ENCODE measurements at regions not wholly inside any gene's neighbourhood (a gene's known extent, or its start where the extent isn't known, plus 50 kb on each side); places are given as distances from the start of the nearest gene placed in this dataset.

- Histone ChIP-seq H3K4me3 (ENCODE audit: low read length) (no peak overlapping the region), H3K4me1 (ENCODE audit: control insufficient read depth, insufficient read depth, low read length) (no peaks in the 10 kb centered on the region), H3K9me3 (ENCODE audit: control insufficient read depth, low read length) (no peaks in the 10 kb centered on the region), H3K27ac (ENCODE audit: low read length) (no peak overlapping the region), H3K27me3 (ENCODE audit: control insufficient read depth, insufficient read depth) (no peaks in the 10 kb centered on the region)
- WGBS, result 49% methylated on average over 1 of the region's 1 CpG
- DNase-seq (no peak), ATAC-seq (no peak)
- intact Hi-C loops (cut with DNase I), result no loop called here
These were observed 156.6 kb upstream of the HCRTR2 start for GRCh38 chr6:55017555-55018300.

GRCh38 chr6:55019591-55019990 is 154.7 kb upstream of the HCRTR2 start:
- intact Hi-C loops (cut with DNase I), result no loop called here
- Histone ChIP-seq H3K9me3 (ENCODE audit: control insufficient read depth, low read length) (no peaks in the 10 kb centered on the region), H3K4me1 (ENCODE audit: control insufficient read depth, insufficient read depth, low read length) (no peaks in the 10 kb centered on the region), H3K27me3 (ENCODE audit: control insufficient read depth, insufficient read depth) (no peaks in the 10 kb centered on the region), H3K4me3 (ENCODE audit: low read length) (no peak overlapping the region), H3K27ac (ENCODE audit: low read length) (no peak overlapping the region)
- DNase-seq (no peak), ATAC-seq (no peak)

DNA sequence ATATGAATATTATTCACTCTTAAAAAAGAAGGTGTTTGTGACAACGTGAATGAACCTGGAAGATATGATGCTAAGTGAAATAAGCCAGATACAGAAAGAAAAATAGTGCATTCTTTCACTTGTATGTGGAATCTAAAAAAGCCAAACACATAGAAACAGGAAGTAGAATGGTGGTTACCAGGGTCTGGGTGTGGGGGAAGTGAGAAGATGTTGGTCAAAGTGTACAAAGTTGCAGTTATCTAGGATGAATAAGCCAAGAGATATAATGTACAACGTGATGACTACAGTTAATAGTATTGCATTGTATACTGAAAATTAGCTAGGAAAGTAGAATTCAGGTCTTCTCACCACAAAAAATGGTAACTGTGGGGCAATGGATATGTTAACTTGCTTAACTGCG is 151.1 kb upstream of the HCRTR2 start:
- Histone ChIP-seq H3K4me3 (ENCODE audit: low read length) (no peak overlapping the region), H3K27ac (ENCODE audit: low read length) (no peak overlapping the region), H3K4me1 (ENCODE audit: control insufficient read depth, insufficient read depth, low read length) (no peaks in the 10 kb centered on the region), H3K27me3 (ENCODE audit: control insufficient read depth, insufficient read depth) (no peaks in the 10 kb centered on the region), H3K9me3 (ENCODE audit: control insufficient read depth, low read length) (no peaks in the 10 kb centered on the region)
- no peak for ATAC-seq
- no peak for DNase-seq
- intact Hi-C loops (cut with DNase I), result no loop called here
- WGBS, result 60% methylated on average over 3 of the region's 3 CpGs

GRCh38 chr6:55033016-55033546 is 141.2 kb upstream of the HCRTR2 start:
- no peak for DNase-seq
- Histone ChIP-seq H3K27me3 (ENCODE audit: control insufficient read depth, insufficient read depth) (no peaks in the 10 kb centered on the region), H3K27ac (ENCODE audit: low read length) (no peak overlapping the region), H3K4me3 (ENCODE audit: low read length) (no peak overlapping the region), H3K4me1 (ENCODE audit: control insufficient read depth, insufficient read depth, low read length) (no peaks in the 10 kb centered on the region), H3K9me3 (ENCODE audit: control insufficient read depth, low read length) (no peaks in the 10 kb centered on the region)
- no peak for ATAC-seq
- intact Hi-C loops (cut with DNase I), result no loop called here

DNA sequence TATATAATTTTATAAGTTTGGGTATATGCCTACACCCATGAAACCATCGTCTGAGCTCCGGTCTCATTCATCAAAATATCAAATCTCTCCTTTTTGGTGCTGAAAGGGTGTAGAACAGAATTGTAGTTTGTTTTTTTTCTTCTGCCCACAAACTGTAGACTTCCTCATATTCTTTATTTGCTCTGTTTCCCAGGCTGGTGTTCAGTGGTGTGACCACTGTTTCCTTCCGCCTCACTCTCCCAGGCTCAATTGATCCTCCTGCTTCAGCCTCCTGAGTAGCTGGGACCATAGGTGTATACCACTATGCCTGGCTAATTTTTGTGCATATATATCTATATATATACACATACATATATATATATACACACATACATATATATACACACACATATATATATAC is 139.6 kb upstream of the HCRTR2 start:
- Histone ChIP-seq H3K4me1 (ENCODE audit: control insufficient read depth, insufficient read depth, low read length) (no peaks in the 10 kb centered on the region), H3K4me3 (ENCODE audit: low read length) (no peak overlapping the region), H3K27ac (ENCODE audit: low read length) (no peak overlapping the region), H3K9me3 (ENCODE audit: control insufficient read depth, low read length) (no peaks in the 10 kb centered on the region), H3K27me3 (ENCODE audit: control insufficient read depth, insufficient read depth) (no peaks in the 10 kb centered on the region)
- intact Hi-C loops (cut with DNase I), result no loop called here
- 80% methylated on average over 3 of the region's 3 CpGs for WGBS
- ATAC-seq (no peak), DNase-seq (no peak)

DNA sequence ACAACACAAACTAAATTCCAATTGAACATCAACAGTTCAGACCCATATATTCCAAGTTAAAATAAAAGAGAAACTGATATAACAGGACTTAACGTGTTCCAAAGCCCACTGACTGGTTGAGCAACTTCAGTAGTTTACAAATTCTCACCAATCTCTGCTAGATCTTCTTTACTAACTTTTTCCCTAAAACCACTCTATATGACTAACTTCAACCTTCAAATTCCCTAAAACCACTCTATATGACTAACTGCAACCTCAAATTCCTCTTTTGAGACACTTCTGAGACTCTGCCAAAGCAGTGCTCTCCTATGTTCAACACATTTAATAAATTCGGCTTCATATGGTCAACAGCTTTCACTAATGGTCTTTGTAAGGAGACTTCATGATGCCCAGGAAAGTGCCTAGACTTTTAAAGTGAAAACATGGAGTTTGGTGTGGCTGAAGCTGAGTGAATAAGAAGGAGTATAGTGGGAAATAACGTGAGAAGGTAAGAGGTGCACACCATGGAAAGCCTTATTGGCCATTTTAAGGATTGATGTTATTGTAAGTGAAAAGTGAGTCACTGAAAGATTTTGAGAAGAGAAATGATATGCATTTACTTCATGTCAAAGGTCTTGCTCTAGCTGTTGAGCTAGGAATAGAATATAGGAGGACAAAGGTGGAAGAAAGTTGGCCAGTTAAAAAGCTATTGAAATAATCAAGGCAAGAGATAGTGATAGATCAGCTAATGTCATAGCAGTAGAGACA is 134.0 kb upstream of the HCRTR2 start:
- no peaks in the 10 kb centered on the region for H3K9me3 ChIP-seq (ENCODE audit: control insufficient read depth, low read length)
- H3K4me3 ChIP-seq (ENCODE audit: low read length), result no peak overlapping the region
- 73% methylated on average over 3 of the region's 3 CpGs for WGBS
- DNase-seq, result no peak
- ATAC-seq, result no peak
- H3K27me3 ChIP-seq (ENCODE audit: control insufficient read depth, insufficient read depth), result no peaks in the 10 kb centered on the region
- intact Hi-C loops (cut with DNase I), result no loop called here
- H3K4me1 ChIP-seq (ENCODE audit: control insufficient read depth, insufficient read depth, low read length), result no peaks in the 10 kb centered on the region
- H3K27ac ChIP-seq (ENCODE audit: low read length), result no peak overlapping the region

GRCh38 chr6:55046869-55047422 is 127.4 kb upstream of the HCRTR2 start:
- ATAC-seq, result peak; percentile 45 to 59
- DNase-seq, result no peak
- WGBS, result 42% methylated on average over 4 of the region's 4 CpGs

GRCh38 chr6:55047451-55048044 is 126.8 kb upstream of the HCRTR2 start:
- 61% methylated on average over 2 of the region's 2 CpGs for WGBS
- DNase-seq, result no peak
- no peaks in the 10 kb centered on the region for H3K27me3 ChIP-seq (ENCODE audit: control insufficient read depth, insufficient read depth)
- intact Hi-C loops (cut with DNase I), result no loop called here
- no peaks in the 10 kb centered on the region for H3K9me3 ChIP-seq (ENCODE audit: control insufficient read depth, low read length)
- no peaks in the 10 kb centered on the region for H3K4me1 ChIP-seq (ENCODE audit: control insufficient read depth, insufficient read depth, low read length)
- H3K27ac ChIP-seq (ENCODE audit: low read length), result no peak overlapping the region
- H3K4me3 ChIP-seq (ENCODE audit: low read length), result no peak overlapping the region
- ATAC-seq, result no peak

More at GRCh38 chr6:55046869-55047422, 127.4 kb upstream of the HCRTR2 start:
- intact Hi-C loops (cut with DNase I), result no loop called here
- Histone ChIP-seq H3K27ac (ENCODE audit: low read length) (peak overlapping the region; percentile 52), H3K9me3 (ENCODE audit: control insufficient read depth, low read length) (no peaks in the 10 kb centered on the region), H3K4me1 (ENCODE audit: control insufficient read depth, insufficient read depth, low read length) (no peaks in the 10 kb centered on the region), H3K4me3 (ENCODE audit: low read length) (no peak overlapping the region), H3K27me3 (ENCODE audit: control insufficient read depth, insufficient read depth) (no peaks in the 10 kb centered on the region)

GRCh38 chr6:55049866-55050265 is 124.4 kb upstream of the HCRTR2 start:
- Histone ChIP-seq H3K27me3 (ENCODE audit: control insufficient read depth, insufficient read depth) (no peaks in the 10 kb centered on the region), H3K4me1 (ENCODE audit: control insufficient read depth, insufficient read depth, low read length) (no peaks in the 10 kb centered on the region), H3K4me3 (ENCODE audit: low read length) (no peak overlapping the region), H3K27ac (ENCODE audit: low read length) (no peak overlapping the region), H3K9me3 (ENCODE audit: control insufficient read depth, low read length) (no peaks in the 10 kb centered on the region)
- no peak for DNase-seq
- no peak for ATAC-seq
- intact Hi-C loops (cut with DNase I), result no loop called here
- 92% methylated on average over 1 of the region's 1 CpG for WGBS

GRCh38 chr6:55052846-55053245 is 121.5 kb upstream of the HCRTR2 start:
- intact Hi-C loops (cut with DNase I), result no loop called here
- Histone ChIP-seq H3K4me3 (ENCODE audit: low read length) (no peak overlapping the region), H3K4me1 (ENCODE audit: control insufficient read depth, insufficient read depth, low read length) (no peaks in the 10 kb centered on the region), H3K27ac (ENCODE audit: low read length) (no peak overlapping the region), H3K27me3 (ENCODE audit: control insufficient read depth, insufficient read depth) (no peaks in the 10 kb centered on the region), H3K9me3 (ENCODE audit: control insufficient read depth, low read length) (no peaks in the 10 kb centered on the region)
- ATAC-seq, result no peak
- DNase-seq, result no peak

- intact Hi-C loops (cut with DNase I), result no loop called here
- Histone ChIP-seq H3K27ac (ENCODE audit: low read length) (no peak overlapping the region), H3K4me3 (ENCODE audit: low read length) (no peak overlapping the region), H3K9me3 (ENCODE audit: control insufficient read depth, low read length) (no peaks in the 10 kb centered on the region), H3K4me1 (ENCODE audit: control insufficient read depth, insufficient read depth, low read length) (no peaks in the 10 kb centered on the region), H3K27me3 (ENCODE audit: control insufficient read depth, insufficient read depth) (no peaks in the 10 kb centered on the region)
- ATAC-seq (no peak), DNase-seq (no peak)
These were observed 115.6 kb upstream of the HCRTR2 start for GRCh38 chr6:55058682-55059081.
